Endothelial cell of umbilical vein (primary cell): ENCODE measurements at regions not wholly inside any gene's neighbourhood (a gene's known extent, or its start where the extent isn't known, plus 50 kb on each side); places are given as distances from the start of the nearest gene placed in this dataset.

Experiments
- EZH2 ChIP-seq: IDR thresholded peaks from 2 replicates; pipeline ENCODE4 v1.6.1; 2012; ENCODE audit warnings: borderline replicate concordance, low read depth, mild to moderate bottlenecking, moderate library complexity, low read length, inconsistent platforms; ENCODE audit not compliant: severe bottlenecking
- JUN ChIP-seq: IDR thresholded peaks from 2 replicates; pipeline ENCODE4 v1.6.1; 2011; ENCODE audit warnings: borderline replicate concordance, low read depth; ENCODE audit not compliant: insufficient read length, insufficient read depth
- POLR2A ChIP-seq: IDR thresholded peaks from 2 replicates; pipeline ENCODE4 v1.6.1; 2012; ENCODE audit warnings: low read depth, mild to moderate bottlenecking, control low read depth, low read length
- POLR2AphosphoS5 ChIP-seq: IDR thresholded peaks from 2 replicates; pipeline ENCODE4 v1.6.1; 2012; ENCODE audit warnings: low read depth, mild to moderate bottlenecking, control low read depth, low read length, moderate library complexity; ENCODE audit not compliant: insufficient read depth
- TF ChIP-seq, protein P1 (sequence below), 2 donors: IDR thresholded peaks; 1 replicate in 1 of 2; 2 replicates in 1 of 2; pipeline ENCODE4 v1.5.1; 2011; ENCODE audit warnings: low read length in 2 of 2, mild to moderate bottlenecking in 2 of 2, moderate library complexity in 2 of 2, control low read depth in 1 of 2, inconsistent platforms in 1 of 2, low read depth in 1 of 2; ENCODE audit not compliant: insufficient read depth in 1 of 2; ENCODE audit errors: extremely low read depth in 1 of 2
- TF ChIP-seq, protein P2 (sequence below): IDR thresholded peaks from 2 replicates; pipeline ENCODE4 v1.6.1; 2011; ENCODE audit not compliant: insufficient read depth, insufficient read length

GRCh38 chr11:13561860-13562259 is 66.1 kb upstream of the PTH start:
- no peak for TF ChIP-seq EZH2
- TF ChIP-seq, protein P1, sequence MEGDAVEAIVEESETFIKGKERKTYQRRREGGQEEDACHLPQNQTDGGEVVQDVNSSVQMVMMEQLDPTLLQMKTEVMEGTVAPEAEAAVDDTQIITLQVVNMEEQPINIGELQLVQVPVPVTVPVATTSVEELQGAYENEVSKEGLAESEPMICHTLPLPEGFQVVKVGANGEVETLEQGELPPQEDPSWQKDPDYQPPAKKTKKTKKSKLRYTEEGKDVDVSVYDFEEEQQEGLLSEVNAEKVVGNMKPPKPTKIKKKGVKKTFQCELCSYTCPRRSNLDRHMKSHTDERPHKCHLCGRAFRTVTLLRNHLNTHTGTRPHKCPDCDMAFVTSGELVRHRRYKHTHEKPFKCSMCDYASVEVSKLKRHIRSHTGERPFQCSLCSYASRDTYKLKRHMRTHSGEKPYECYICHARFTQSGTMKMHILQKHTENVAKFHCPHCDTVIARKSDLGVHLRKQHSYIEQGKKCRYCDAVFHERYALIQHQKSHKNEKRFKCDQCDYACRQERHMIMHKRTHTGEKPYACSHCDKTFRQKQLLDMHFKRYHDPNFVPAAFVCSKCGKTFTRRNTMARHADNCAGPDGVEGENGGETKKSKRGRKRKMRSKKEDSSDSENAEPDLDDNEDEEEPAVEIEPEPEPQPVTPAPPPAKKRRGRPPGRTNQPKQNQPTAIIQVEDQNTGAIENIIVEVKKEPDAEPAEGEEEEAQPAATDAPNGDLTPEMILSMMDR (IDR thresholded peaks at IDR 0.05; ENCODE audit: extremely low read depth in 1 of 2, insufficient read depth in 1 of 2, low read depth in 1 of 2, low read length in 2 of 2) = no peak
- no peak for TF ChIP-seq POLR2A
- TF ChIP-seq, protein P2, sequence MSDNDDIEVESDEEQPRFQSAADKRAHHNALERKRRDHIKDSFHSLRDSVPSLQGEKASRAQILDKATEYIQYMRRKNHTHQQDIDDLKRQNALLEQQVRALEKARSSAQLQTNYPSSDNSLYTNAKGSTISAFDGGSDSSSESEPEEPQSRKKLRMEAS = no peak
- no peak for TF ChIP-seq JUN
- TF ChIP-seq POLR2AphosphoS5 = no peak
